ENCODE measurements at regions not wholly inside any gene's neighbourhood (a gene's known extent, or its start where the extent isn't known, plus 50 kb on each side); places are given as distances from the start of the nearest gene placed in this dataset.

GRCh38 chr9:12185856-12186255 lies 507.3 kb upstream of the TYRP1 start:
- TF ChIP-seq CTCF (IDR thresholded peaks at IDR 0.05) (no peak), POLR2A (IDR thresholded peaks at IDR 0.05) (no peak)

Data from heart left ventricle (tissue), 13 donors.